Spleen (tissue), 7 donors: ENCODE measurements at regions not wholly inside any gene's neighbourhood (a gene's known extent, or its start where the extent isn't known, plus 50 kb on each side); places are given as distances from the start of the nearest gene placed in this dataset.

Experiments used
- POLR2A ChIP-seq, 3 donors: fragments of 450-650 bp; IDR thresholded peaks; one replicate each; pipeline ENCODE4 v1.5.1; 2017; ENCODE audit warnings: antibody characterized with exemption in 3 of 3, mild to moderate bottlenecking in 1 of 3
- TF ChIP-seq, protein P1 (sequence below), 11 experiments: fragments of 200-600 bp in 7 of 11; fragments of 450-650 bp in 4 of 11; sonication (generic) in 4 of 11; IDR thresholded peaks in 8 of 11; conservative IDR thresholded peaks in 3 of 11; 1 replicate in 7 of 11; 2 replicates in 4 of 11; pipeline versions ENCODE4 v1.4.0 to v1.8.0; 2016 to 2021; ENCODE audit warnings: antibody characterized with exemption in 11 of 11, inconsistent platforms in 4 of 11, mild to moderate bottlenecking in 1 of 11
- donor health status: DM: no; HTN: no; CAD: no; lungs with moderate emphysema.
- donor health status: DM: no; HTN: no; CAD: no.
- donor health status: DM: no; HTN: no; CAD: no.

DNA sequence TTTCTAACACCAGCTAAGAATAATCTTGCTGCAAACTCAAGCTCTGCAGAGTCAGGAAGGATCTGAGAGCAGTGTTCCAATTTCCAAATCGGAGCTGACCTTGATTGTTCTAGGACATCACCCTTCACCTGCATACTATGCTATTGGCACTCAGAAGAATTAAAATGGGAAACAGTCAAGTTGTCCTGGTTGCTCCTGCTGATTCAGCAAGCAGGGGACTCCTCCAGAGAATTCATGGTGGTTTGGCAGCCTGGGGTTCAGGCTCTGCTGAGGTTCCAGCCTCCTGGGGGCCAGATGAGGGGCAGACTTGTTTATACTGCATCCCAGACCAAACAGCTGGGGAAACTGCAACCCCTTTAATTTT, 213.7 kb upstream of the ADAMTS9 start:
- no peak for TF ChIP-seq POLR2A (IDR thresholded peaks at IDR 0.05)
- TF ChIP-seq, protein P1, sequence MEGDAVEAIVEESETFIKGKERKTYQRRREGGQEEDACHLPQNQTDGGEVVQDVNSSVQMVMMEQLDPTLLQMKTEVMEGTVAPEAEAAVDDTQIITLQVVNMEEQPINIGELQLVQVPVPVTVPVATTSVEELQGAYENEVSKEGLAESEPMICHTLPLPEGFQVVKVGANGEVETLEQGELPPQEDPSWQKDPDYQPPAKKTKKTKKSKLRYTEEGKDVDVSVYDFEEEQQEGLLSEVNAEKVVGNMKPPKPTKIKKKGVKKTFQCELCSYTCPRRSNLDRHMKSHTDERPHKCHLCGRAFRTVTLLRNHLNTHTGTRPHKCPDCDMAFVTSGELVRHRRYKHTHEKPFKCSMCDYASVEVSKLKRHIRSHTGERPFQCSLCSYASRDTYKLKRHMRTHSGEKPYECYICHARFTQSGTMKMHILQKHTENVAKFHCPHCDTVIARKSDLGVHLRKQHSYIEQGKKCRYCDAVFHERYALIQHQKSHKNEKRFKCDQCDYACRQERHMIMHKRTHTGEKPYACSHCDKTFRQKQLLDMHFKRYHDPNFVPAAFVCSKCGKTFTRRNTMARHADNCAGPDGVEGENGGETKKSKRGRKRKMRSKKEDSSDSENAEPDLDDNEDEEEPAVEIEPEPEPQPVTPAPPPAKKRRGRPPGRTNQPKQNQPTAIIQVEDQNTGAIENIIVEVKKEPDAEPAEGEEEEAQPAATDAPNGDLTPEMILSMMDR (IDR thresholded peaks at IDR 0.05 in 8 of 11, conservative IDR thresholded peaks at IDR 0.05 in 3 of 11): no peak
